Ovary (tissue), 3 donors: ENCODE measurements at regions not wholly inside any gene's neighbourhood (a gene's known extent, or its start where the extent isn't known, plus 50 kb on each side); places are given as distances from the start of the nearest gene placed in this dataset.

ENCODE experiments used
- EP300 ChIP-seq: sonication (generic); formaldehyde crosslinking; IDR thresholded peaks from one replicate; pipeline ENCODE4 v1.6.1; 2017; ENCODE audit warnings: antibody characterized with exemption
- TF ChIP-seq, protein P1 (sequence below), 3 donors: fragments of 450-650 bp in 2 of 3; fragments of 200-600 bp in 1 of 3; IDR thresholded peaks; one replicate each; pipeline versions ENCODE4 v1.5.1 to v1.8.0; 2016 to 2022; ENCODE audit warnings: antibody characterized with exemption in 3 of 3, mild to moderate bottlenecking in 1 of 3
- donor health status: DM: no; HTN: no; CAD: no.

GRCh38 chr7:34225193-34225592 lies 319.9 kb downstream of the BMPER start:
- TF ChIP-seq, protein P1, sequence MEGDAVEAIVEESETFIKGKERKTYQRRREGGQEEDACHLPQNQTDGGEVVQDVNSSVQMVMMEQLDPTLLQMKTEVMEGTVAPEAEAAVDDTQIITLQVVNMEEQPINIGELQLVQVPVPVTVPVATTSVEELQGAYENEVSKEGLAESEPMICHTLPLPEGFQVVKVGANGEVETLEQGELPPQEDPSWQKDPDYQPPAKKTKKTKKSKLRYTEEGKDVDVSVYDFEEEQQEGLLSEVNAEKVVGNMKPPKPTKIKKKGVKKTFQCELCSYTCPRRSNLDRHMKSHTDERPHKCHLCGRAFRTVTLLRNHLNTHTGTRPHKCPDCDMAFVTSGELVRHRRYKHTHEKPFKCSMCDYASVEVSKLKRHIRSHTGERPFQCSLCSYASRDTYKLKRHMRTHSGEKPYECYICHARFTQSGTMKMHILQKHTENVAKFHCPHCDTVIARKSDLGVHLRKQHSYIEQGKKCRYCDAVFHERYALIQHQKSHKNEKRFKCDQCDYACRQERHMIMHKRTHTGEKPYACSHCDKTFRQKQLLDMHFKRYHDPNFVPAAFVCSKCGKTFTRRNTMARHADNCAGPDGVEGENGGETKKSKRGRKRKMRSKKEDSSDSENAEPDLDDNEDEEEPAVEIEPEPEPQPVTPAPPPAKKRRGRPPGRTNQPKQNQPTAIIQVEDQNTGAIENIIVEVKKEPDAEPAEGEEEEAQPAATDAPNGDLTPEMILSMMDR (IDR thresholded peaks at IDR 0.05), result no peak
- no peak for TF ChIP-seq EP300
